Pancreas (tissue), 10 donors: ENCODE measurements at regions not wholly inside any gene's neighbourhood (a gene's known extent, or its start where the extent isn't known, plus 50 kb on each side); places are given as distances from the start of the nearest gene placed in this dataset.

Experiments used
- ATAC-seq, 4 donors: fragments of 200-7000 bp; cut with Tn5 transposase; one replicate each; pipeline versions ENCODE4 v1.8.0 to v1.9.1; 2020; ENCODE audit warnings: mild to moderate bottlenecking in 4 of 4, moderate library complexity in 4 of 4
- DNase-seq, 6 donors: peaks; one replicate each; pipeline ENCODE4 v3.0.0-alpha.2; 2020
- FAIRE-seq: peaks from 2 replicates; lab custom pipeline; 2012; peaks lifted over from hg19 to GRCh38; lab: Jason Lieb, UNC
- H3K27ac ChIP-seq, 4 donors: fragments of 200-600 bp; sonication (generic); 1 replicate in 3 of 4; 2 replicates in 1 of 4; pipeline versions ENCODE4 v1.5.0 to v1.8.0; 2020
- H3K27me3 ChIP-seq, 4 donors: fragments of 200-600 bp; one replicate each; pipeline ENCODE4 v1.8.0; 2021
- H3K36me3 ChIP-seq, 3 donors: fragments of 200-600 bp; sonication (generic) in 1 of 3; one replicate each; pipeline versions ENCODE4 v1.5.0 to v1.8.0; 2020 to 2021
- H3K4me1 ChIP-seq, 3 donors: fragments of 200-600 bp; one replicate each; pipeline ENCODE4 v1.8.0; 2021
- H3K4me3 ChIP-seq, 4 donors: fragments of 200-600 bp; sonication (generic) in 2 of 4; one replicate each; pipeline versions ENCODE4 v1.5.0 to v1.8.0; 2020 to 2021
- H3K9me3 ChIP-seq, 4 donors: fragments of 200-600 bp; one replicate each; pipeline ENCODE4 v1.8.0; 2021
- CTCF ChIP-seq, 4 donors: fragments of 200-600 bp; sonication (generic) in 3 of 4; IDR thresholded peaks; one replicate each; pipeline versions ENCODE4 v1.5.0 to v1.8.0; 2021; ENCODE audit warnings: antibody characterized with exemption in 4 of 4
- WGBS, 2 donors: extraction: QIAGEN DNeasy Blood & Tissue Kit; methylation state at CpG; one replicate each; pipeline ENCODE4 v1.1.7; 2013; 5-methylcytosine and 5-hydroxymethylcytosine counted together
- intact Hi-C, 3 donors: fragments of 100-400 bp; cut with DNase I; formaldehyde crosslinking; loops; one replicate each; pipeline versions ENCODE4 v1.11.1 to v1.14.2; 2022
- donor health status: healthy with polysubstance abuse.
- donor health status: DM: no; HTN: no; CAD: no; lungs with moderate emphysema.
- donor health status: DM: no; HTN: no; CAD: no.
- donor health status: control.
- donor health status: control.
- donor health status: Bipolar disorder and iron deficiency.
- donor health status: DM: yes; HTN: yes; CAD: no.
- donor health status: DM: no; HTN: no; CAD: no.
- donor health status: DM: no; HTN: no; CAD: no.
- donor health status: DM: yes; HTN: yes; CAD: no.

- ATAC-seq = no peak
- no peak for DNase-seq
- Histone ChIP-seq H3K27me3 (no peaks in the 10 kb centered on the region), H3K4me3 (no peak overlapping the region), H3K4me1 (no peaks in the 10 kb centered on the region), H3K36me3 (no peaks in the 10 kb centered on the region), H3K27ac (no peak overlapping the region), H3K9me3 (no peaks in the 10 kb centered on the region)
- intact Hi-C loops = no loop called here
- WGBS, 2 donors = 48 to 67% methylated on average over 5 of the region's 5 CpGs
- no peak for FAIRE-seq
- TF ChIP-seq CTCF (IDR thresholded peaks at IDR 0.05) = no peak
These were observed 947.5 kb upstream of the CTNND2 start for GRCh38 chr5:12851761-12852160.

GRCh38 chr5:12848709-12849108, 944.5 kb upstream of the CTNND2 start:
- no peak for DNase-seq
- Histone ChIP-seq H3K9me3 (no peaks in the 10 kb centered on the region), H3K36me3 (no peaks in the 10 kb centered on the region), H3K27me3 (no peaks in the 10 kb centered on the region), H3K27ac (no peak overlapping the region), H3K4me3 (no peak overlapping the region), H3K4me1 (no peaks in the 10 kb centered on the region)
- 38 to 48% methylated on average over 1 of the region's 1 CpG for WGBS, 2 donors
- intact Hi-C loops = no loop called here
- TF ChIP-seq CTCF (IDR thresholded peaks at IDR 0.05) = no peak
- ATAC-seq = no peak
- FAIRE-seq = no peak

DNA sequence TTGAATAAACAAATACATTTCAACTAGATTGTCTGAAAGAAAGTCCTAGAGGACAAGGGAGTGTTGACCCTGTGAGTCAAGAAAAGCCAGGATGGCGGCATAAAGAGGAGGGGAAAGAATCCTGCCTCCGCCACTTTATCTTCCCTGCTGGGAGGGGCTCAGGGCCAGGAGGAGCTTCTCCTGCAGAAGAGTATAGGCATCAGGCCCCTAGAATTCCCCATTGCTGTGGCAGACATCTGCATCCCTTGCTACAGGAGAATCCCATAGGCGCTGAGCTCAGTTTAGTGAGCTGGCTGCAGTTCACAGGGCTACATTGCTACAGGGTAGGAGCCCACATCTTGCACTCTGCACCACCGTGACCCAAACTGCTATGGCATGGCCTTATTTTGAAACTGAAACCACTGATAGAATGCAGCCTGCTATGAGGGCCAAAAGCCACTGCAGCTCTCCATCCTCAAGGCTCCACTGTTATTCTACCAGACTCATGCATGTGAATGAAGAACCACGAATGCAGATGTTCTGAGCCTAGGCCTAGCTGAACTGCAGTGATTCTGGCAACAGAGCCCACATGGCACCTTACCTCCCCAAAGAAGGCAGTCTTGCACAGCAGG, 941.4 kb upstream of the CTNND2 start:
- FAIRE-seq (no peak), DNase-seq (no peak), ATAC-seq (no peak)
- TF ChIP-seq CTCF (IDR thresholded peaks at IDR 0.05) = no peak
- intact Hi-C loops = no loop called here
- no peak overlapping the region for H3K27ac ChIP-seq
- no peak overlapping the region for H3K4me3 ChIP-seq
- H3K27me3 ChIP-seq = no peaks in the 10 kb centered on the region
- H3K36me3 ChIP-seq = no peaks in the 10 kb centered on the region
- no peaks in the 10 kb centered on the region for H3K9me3 ChIP-seq
- H3K4me1 ChIP-seq = no peaks in the 10 kb centered on the region
- 66 to 67% methylated on average over 5 of the region's 5 CpGs for WGBS, 2 donors

DNA sequence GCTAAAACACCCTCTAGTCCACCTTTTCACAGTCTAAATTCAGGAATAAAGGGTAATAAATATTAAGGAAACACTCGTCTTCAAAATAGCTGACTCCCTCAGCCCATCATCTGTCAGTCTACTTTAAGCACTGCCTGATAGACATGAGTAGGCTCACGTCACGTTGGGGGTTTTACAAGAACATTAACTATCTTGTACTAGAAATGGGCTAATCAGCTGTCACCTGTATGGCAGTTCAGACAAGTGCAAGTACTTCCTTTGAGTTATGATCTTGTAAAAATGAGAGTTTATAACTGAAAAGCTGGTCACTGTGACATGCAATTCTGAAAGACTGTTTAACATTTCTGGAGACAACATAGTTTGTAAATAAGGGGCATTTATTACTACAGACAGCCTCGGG, 936.7 kb upstream of the CTNND2 start:
- intact Hi-C loops = no loop called here
- Histone ChIP-seq H3K4me3 (no peak overlapping the region), H3K4me1 (no peaks in the 10 kb centered on the region), H3K27me3 (no peaks in the 10 kb centered on the region), H3K27ac (no peak overlapping the region), H3K9me3 (no peaks in the 10 kb centered on the region), H3K36me3 (no peaks in the 10 kb centered on the region)
- DNase-seq = no peak
- TF ChIP-seq CTCF (IDR thresholded peaks at IDR 0.05) = no peak
- no peak for ATAC-seq
- 23 to 36% methylated on average over 4 of the region's 4 CpGs for WGBS, 2 donors
- no peak for FAIRE-seq

GRCh38 chr5:12837592-12837991, 933.3 kb upstream of the CTNND2 start:
- H3K9me3 ChIP-seq = no peaks in the 10 kb centered on the region
- H3K4me1 ChIP-seq = no peaks in the 10 kb centered on the region
- H3K27me3 ChIP-seq = no peaks in the 10 kb centered on the region
- DNase-seq (no peak), FAIRE-seq (no peak), ATAC-seq (no peak)
- no peak for TF ChIP-seq CTCF (IDR thresholded peaks at IDR 0.05)
- no peaks in the 10 kb centered on the region for H3K36me3 ChIP-seq
- intact Hi-C loops = no loop called here
- no peak overlapping the region for H3K4me3 ChIP-seq
- no peak overlapping the region for H3K27ac ChIP-seq
- 63 to 72% methylated on average over 5 of the region's 5 CpGs for WGBS, 2 donors
